K562 (cell line): ENCODE measurements at regions not wholly inside any gene's neighbourhood (a gene's known extent, or its start where the extent isn't known, plus 50 kb on each side); places are given as distances from the start of the nearest gene placed in this dataset.

ENCODE experiments used
- ATAC-seq: fragments of 200-7000 bp; cut with Tn5 transposase; 3 replicates; pipeline ENCODE4 v1.9.1; 2020; ENCODE audit warnings: moderate library complexity
- BruUV-seq: library from RNA; stranded (reverse); fragments of 400-500 nt; replicated peaks from 2 replicates; lab custom pipeline; 2021; lab: Mats Ljungman, UMichigan
- CTCF ChIA-PET: fragments of 300-600 bp; formaldehyde crosslinking; extraction: SDS; loops from one replicate; lab custom pipeline; 2021; ENCODE audit warnings: low intra/inter-chr PET ratio; lab: Yijun Ruan, JAX
- POLR2A ChIA-PET: fragments of 300-600, 350-650 bp; sonication (Branson Sonifier 250); formaldehyde crosslinking; extraction: SDS; loops from one replicate; lab custom pipeline; 2021; ENCODE audit warnings: antibody characterized with exemption, inconsistent platforms; lab: Yijun Ruan, JAX
- DNase-seq, 4 experiments: peaks; one replicate each; pipeline versions ENCODE4 v3.0.0 to v3.0.0-alpha.2; 2011 to 2018; ENCODE audit warnings: low spot score in 3 of 4, mixed read lengths in 3 of 4; ENCODE audit errors: extremely low read depth in 1 of 4
- FAIRE-seq: peaks from 2 replicates; lab custom pipeline; 2011; peaks lifted over from hg19 to GRCh38; lab: Jason Lieb, UNC
- H2AFZ ChIP-seq: 2 replicates; pipeline ENCODE4 v1.6.0; 2011; ENCODE audit warnings: low read depth, low read length, control low read depth, inconsistent platforms
- H3K27ac ChIP-seq: fragments of 200-600 bp; 3 replicates; pipeline ENCODE4 v1.8.0; 2011; ENCODE audit warnings: low read depth, mild to moderate bottlenecking, control low read depth, inconsistent platforms, low read length, moderate library complexity, mixed read lengths; ENCODE audit errors: extremely low read depth
- H3K27me3 ChIP-seq, 2 experiments: fragments of 300-600 bp in 1 of 2; 2 replicates in 1 of 2; 3 replicates in 1 of 2; pipeline versions ENCODE4 v1.6.0 to v1.8.0; 2011; ENCODE audit warnings: inconsistent platforms in 2 of 2, low read length in 2 of 2, mild to moderate bottlenecking in 1 of 2, mixed read lengths in 1 of 2, moderate library complexity in 1 of 2; ENCODE audit not compliant: control insufficient read depth in 2 of 2, insufficient read depth in 2 of 2
- H3K36me3 ChIP-seq: fragments of 300-600 bp; 3 replicates; pipeline ENCODE4 v1.8.0; 2011; ENCODE audit warnings: mild to moderate bottlenecking, low read length, inconsistent platforms; ENCODE audit not compliant: control insufficient read depth, insufficient read depth
- H3K4me1 ChIP-seq, 2 experiments: fragments of 200-600 bp in 1 of 2; replicated peaks in 1 of 2; 2 replicates in 1 of 2; 3 replicates in 1 of 2; pipeline versions ENCODE4 v1.5.1 to v1.8.0; 2011; ENCODE audit warnings: inconsistent platforms in 2 of 2, low read length in 2 of 2, mild to moderate bottlenecking in 1 of 2, mixed read lengths in 1 of 2, moderate library complexity in 1 of 2; ENCODE audit not compliant: control insufficient read depth in 2 of 2, insufficient read depth in 2 of 2
- H3K4me2 ChIP-seq: 2 replicates; pipeline ENCODE4 v1.6.1; 2011; ENCODE audit warnings: low read length, control low read depth, inconsistent platforms, mixed read lengths; ENCODE audit not compliant: insufficient read depth
- H3K4me3 ChIP-seq: fragments of 200-600 bp; sonication (generic), shearing (Covaris generic); 2 replicates; pipeline ENCODE4 v1.5.1; 2016; ENCODE audit warnings: control low read depth, inconsistent platforms
- H3K79me2 ChIP-seq: fragments of 200-600 bp; 3 replicates; pipeline ENCODE4 v1.8.0; 2011; ENCODE audit warnings: low read length, inconsistent platforms; ENCODE audit not compliant: control insufficient read depth, insufficient read depth
- H3K9ac ChIP-seq, 2 experiments: 2 replicates each; pipeline versions ENCODE4 v1.6.0 to v1.6.1; 2011; ENCODE audit warnings: low read depth in 2 of 2, low read length in 2 of 2, control low read depth in 1 of 2, inconsistent platforms in 1 of 2, mild to moderate bottlenecking in 1 of 2, mixed read lengths in 1 of 2; ENCODE audit not compliant: insufficient read depth in 1 of 2
- H3K9me1 ChIP-seq: one replicate; pipeline ENCODE4 v1.6.0; 2011; ENCODE audit warnings: inconsistent platforms, mild to moderate bottlenecking, low read length, moderate library complexity; ENCODE audit not compliant: control insufficient read depth, insufficient read depth
- H3K9me3 ChIP-seq: replicated peaks from 2 replicates; pipeline ENCODE4 v1.5.1; 2011; ENCODE audit warnings: low read depth, low read length, inconsistent platforms; ENCODE audit not compliant: control insufficient read depth, insufficient read depth
- H4K20me1 ChIP-seq: replicated peaks from 2 replicates; pipeline ENCODE4 v1.6.1; 2011; ENCODE audit warnings: low read length, inconsistent platforms, mixed read lengths; ENCODE audit not compliant: control insufficient read depth, insufficient read depth
- BRF1 ChIP-seq: IDR thresholded peaks from 3 replicates; pipeline ENCODE4 v1.6.1; 2011; ENCODE audit warnings: borderline replicate concordance, mild to moderate bottlenecking; ENCODE audit not compliant: insufficient read length; ENCODE audit errors: extremely low read depth
- CHD7 ChIP-seq: fragments of 200-600 bp; sonication (generic); IDR thresholded peaks from one replicate; pipeline ENCODE4 v1.6.1; 2012; ENCODE audit warnings: mild to moderate bottlenecking, low read depth, low read length, inconsistent platforms
- EWSR1 ChIP-seq: fragments of 450-650 bp; IDR thresholded peaks from 2 replicates; pipeline ENCODE4 v1.6.1; 2018; ENCODE audit warnings: borderline replicate concordance, mild to moderate bottlenecking, low read depth, moderate library complexity; ENCODE audit not compliant: partially characterized antibody
- EZH2 ChIP-seq: IDR thresholded peaks from 2 replicates; pipeline ENCODE4 v1.6.1; 2012; ENCODE audit warnings: low read depth, mild to moderate bottlenecking, inconsistent platforms, low read length, borderline replicate concordance
- IRF2 ChIP-seq: sonication (generic); formaldehyde crosslinking; IDR thresholded peaks from 2 replicates; pipeline ENCODE4 v1.8.1; 2022; ENCODE audit warnings: mild to moderate bottlenecking, missing genetic modification reagents
- KHSRP ChIP-seq: fragments of 450-650 bp; IDR thresholded peaks from 2 replicates; pipeline ENCODE4 v1.6.1; 2017
- NCOR1 ChIP-seq: fragments of 450-650 bp; IDR thresholded peaks from 2 replicates; pipeline ENCODE4 v1.6.1; 2016; ENCODE audit warnings: mild to moderate bottlenecking, moderate library complexity
- PCBP1 ChIP-seq: fragments of 200-400 bp; formaldehyde crosslinking; IDR thresholded peaks from 2 replicates; pipeline ENCODE4 v1.6.1; 2018; ENCODE audit warnings: mild to moderate bottlenecking, low read depth, low read length; ENCODE audit not compliant: poor library complexity, severe bottlenecking
- TAF7 ChIP-seq: fragments of 450-650 bp; IDR thresholded peaks from 2 replicates; pipeline ENCODE4 v1.6.1; 2016; ENCODE audit warnings: missing genetic modification characterization, missing compliant biosample characterization
- TOE1 ChIP-seq, 2 experiments: fragments of 450-650 bp in 1 of 2; sonication (generic) in 1 of 2; formaldehyde crosslinking in 1 of 2; IDR thresholded peaks; 2 replicates each; pipeline versions ENCODE4 v1.7.1 to v1.8.0; 2016 to 2022; ENCODE audit warnings: borderline replicate concordance in 2 of 2, mild to moderate bottlenecking in 2 of 2, antibody characterized with exemption in 1 of 2, inconsistent platforms in 1 of 2, low read depth in 1 of 2, missing genetic modification reagents in 1 of 2, moderate library complexity in 1 of 2
- ZNF239 ChIP-seq: fragments of 250-450 bp; sonication (Bioruptor Pico); IDR thresholded peaks from 2 replicates; pipeline ENCODE4 v1.4.0; 2020; ENCODE audit warnings: mild to moderate bottlenecking
- WGBS: fragments of 100-300 bp; shearing (Covaris generic); methylation state at CpG from one replicate; pipeline ENCODE4 v1.1.6; 2016; ENCODE audit warnings: low coverage, mixed read lengths; ENCODE audit not compliant: insufficient coverage; ENCODE audit errors: missing lambda C conversion rate; 5-methylcytosine and 5-hydroxymethylcytosine counted together
- in situ Hi-C: fragments of 300-500 bp; cut with MboI; formaldehyde crosslinking; loops from 4 replicates; pipeline ENCODE4 v1.15.0; 2018; ENCODE audit warnings: inconsistent platforms, mixed read lengths
- intact Hi-C: fragments of 100-400 bp; cut with micrococcal nuclease; formaldehyde crosslinking; loops from 2 replicates; pipeline ENCODE4 v1.14.2; 2022

- CTCF ChIA-PET = no interaction called here
- BruUV-seq = no TSS peak
- TF ChIP-seq PCBP1 (no peak), TOE1 (IDR thresholded peaks at IDR 0.05; ENCODE audit: borderline replicate concordance) (no peak), TOE1 (CRISPR knock-in tag; IDR thresholded peaks at IDR 0.05; ENCODE audit: borderline replicate concordance, low read depth) (no peak), NCOR1 (no peak), TAF7 (tag) (no peak), EWSR1 (no peak), EZH2 (no peak), KHSRP (no peak), CHD7 (no peak), BRF1 (no peak), IRF2 (CRISPR knock-in tag) (no peak), ZNF239 (CRISPR knock-in tag) (no peak)
Measured at GRCh38 chr5:40165106-40165788, 514.5 kb upstream of the PTGER4 start.

More at GRCh38 chr5:40165106-40165788, 514.5 kb upstream of the PTGER4 start:
- no peak for FAIRE-seq
- no peaks in the 10 kb centered on the region for H3K27me3 ChIP-seq
- ATAC-seq = no peak
- H3K4me2 ChIP-seq = no peak overlapping the region
- no peaks in the 10 kb centered on the region for H3K9me1 ChIP-seq
- H3K4me3 ChIP-seq = no peak overlapping the region
- H3K9me3 ChIP-seq = no peaks in the 10 kb centered on the region
- no peak for DNase-seq
- POLR2A ChIA-PET = no interaction called here
- no peak overlapping the region for H2AFZ ChIP-seq
- no peaks in the 10 kb centered on the region for H3K79me2 ChIP-seq
- H3K4me1 ChIP-seq = no peaks in the 10 kb centered on the region
- H4K20me1 ChIP-seq = no peaks in the 10 kb centered on the region
- 0% methylated on average over 6 of the region's 6 CpGs for WGBS
- in situ Hi-C loops = no loop called here
- H3K36me3 ChIP-seq = no peaks in the 10 kb centered on the region
- intact Hi-C loops = no loop called here
- H3K27ac ChIP-seq = no peak overlapping the region
- no peak overlapping the region for H3K9ac ChIP-seq
